Gastrocnemius medialis (tissue), 4 donors: ENCODE measurements at regions not wholly inside any gene's neighbourhood (a gene's known extent, or its start where the extent isn't known, plus 50 kb on each side); places are given as distances from the start of the nearest gene placed in this dataset.
A peak's percentile ranks its signal among the peaks of the same experiment; 100 is the strongest.

Source experiments
- ATAC-seq, 2 donors: fragments of 150-250 bp; one replicate each; pipeline ENCODE4 v1.9.1; 2016
- DNase-seq, 2 donors: peaks; one replicate each; pipeline ENCODE4 v3.0.0-alpha.2; 2019
- H3K27ac ChIP-seq, 4 donors: fragments of 200-600 bp; sonication (generic); 1 replicate in 1 of 4; 2 replicates in 3 of 4; pipeline ENCODE4 v1.5.1; 2016 to 2018; ENCODE audit warnings: mild to moderate bottlenecking in 2 of 4, moderate library complexity in 1 of 4
- H3K27me3 ChIP-seq, 3 donors: fragments of 200-600 bp; sonication (generic) in 2 of 3; 1 replicate in 1 of 3; 2 replicates in 2 of 3; pipeline versions ENCODE4 v1.5.1 to v1.6.0; 2016 to 2019; ENCODE audit warnings: mild to moderate bottlenecking in 1 of 3, moderate library complexity in 1 of 3
- H3K36me3 ChIP-seq, 2 donors: fragments of 200-600 bp; sonication (generic) in 1 of 2; one replicate each; pipeline ENCODE4 v1.5.1; 2017 to 2018
- H3K4me1 ChIP-seq, 2 donors: fragments of 200-600 bp; sonication (generic) in 1 of 2; one replicate each; pipeline ENCODE4 v1.5.1; 2016 to 2017; ENCODE audit warnings: mild to moderate bottlenecking in 2 of 2
- H3K4me3 ChIP-seq, 4 donors: fragments of 200-600 bp; sonication (generic) in 3 of 4; 1 replicate in 1 of 4; 2 replicates in 3 of 4; pipeline ENCODE4 v1.5.1; 2016 to 2019; ENCODE audit warnings: mild to moderate bottlenecking in 2 of 4
- H3K9me3 ChIP-seq, 3 donors: fragments of 200-600 bp; sonication (generic) in 2 of 3; 1 replicate in 1 of 3; 2 replicates in 2 of 3; pipeline ENCODE4 v1.5.1; 2016 to 2019
- CTCF ChIP-seq, 5 experiments: fragments of 450-650 bp in 3 of 5; fragments of 200-600 bp in 2 of 5; sonication (generic) in 2 of 5; IDR thresholded peaks in 4 of 5; conservative IDR thresholded peaks in 1 of 5; 1 replicate in 4 of 5; 2 replicates in 1 of 5; pipeline ENCODE4 v1.5.1; 2016 to 2019; ENCODE audit warnings: antibody characterized with exemption in 5 of 5, mild to moderate bottlenecking in 3 of 5, moderate library complexity in 3 of 5
- POLR2A ChIP-seq, 2 donors: fragments of 450-650 bp; IDR thresholded peaks; one replicate each; pipeline ENCODE4 v1.6.1; 2017; ENCODE audit warnings: antibody characterized with exemption in 2 of 2, mild to moderate bottlenecking in 2 of 2, moderate library complexity in 2 of 2
- in situ Hi-C, 4 donors: fragments of 200-750 bp; cut with MboI; loops; one replicate each; pipeline versions ENCODE4 v1.15.0 to v1.8.0; 2017; ENCODE audit warnings: low sequenced_read_pairs in 4 of 4
- intact Hi-C: fragments of 100-400 bp; cut with DNase I; formaldehyde crosslinking; loops from one replicate; pipeline ENCODE4 v1.15.1; 2023; ENCODE audit warnings: low total_unique reads

DNA sequence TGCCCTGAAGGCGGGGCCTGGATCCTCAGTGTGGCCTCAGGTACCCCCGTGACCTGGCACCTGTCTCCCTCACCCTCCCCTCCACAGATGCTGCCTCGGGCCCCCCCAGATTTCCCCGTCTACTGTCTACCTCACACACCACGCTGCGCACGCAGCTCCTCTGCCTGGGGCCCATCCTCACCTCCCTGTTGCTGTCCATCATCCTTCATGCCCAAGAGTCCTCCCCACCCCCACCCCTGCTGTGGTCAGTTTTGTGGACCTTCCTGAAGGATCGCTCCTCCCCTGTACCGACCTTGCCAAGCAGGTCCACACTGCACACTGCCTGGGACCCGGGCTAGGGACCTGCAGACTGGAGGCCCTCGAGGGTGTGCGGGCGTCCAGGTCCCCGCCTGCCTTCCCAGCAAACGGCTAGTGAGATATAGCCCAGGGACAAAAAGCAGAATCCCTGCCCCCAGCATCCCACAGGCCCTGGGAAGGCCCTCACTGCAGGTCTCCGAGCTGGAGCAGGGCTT is 197.4 kb upstream of the DIO3 start:
- TF ChIP-seq CTCF (IDR thresholded peaks at IDR 0.05 in 4 of 5, conservative IDR thresholded peaks at IDR 0.05 in 1 of 5) (no peak), POLR2A (IDR thresholded peaks at IDR 0.05) (no peak)
- peak overlapping the region; percentile 49 to 76 (median 71) for H3K27ac ChIP-seq
- ATAC-seq = no peak

GRCh38 chr14:101364503-101365328 is 196.6 kb upstream of the DIO3 start:
- Histone ChIP-seq H3K9me3 (no peaks in the 10 kb centered on the region), H3K27me3 (peaks cover 4 to 13% (median 7%) of the 10 kb centered on the region in 3 donors), H3K4me1 (no peaks in the 10 kb centered on the region), H3K4me3 (peak overlapping the region in 1 of 4 donors; percentile 9), H3K27ac (peak overlapping the region; percentile 49 to 76 (median 71)), H3K36me3 (no peaks in the 10 kb centered on the region)
- intact Hi-C loops (loop anchor here (10.0 kb wide), 1 partner anchor 700 kb away; no protein-coding TSS in a partner anchor), in situ Hi-C loops (no loop called here)
- no peak for TF ChIP-seq CTCF (IDR thresholded peaks at IDR 0.05 in 4 of 5, conservative IDR thresholded peaks at IDR 0.05 in 1 of 5)
- TF ChIP-seq POLR2A (IDR thresholded peaks at IDR 0.05) = no peak
- peak; percentile 77 to 85 for DNase-seq
- peak; percentile 64 to 67 for ATAC-seq

More for the DNA sequence above, 197.4 kb upstream of the DIO3 start:
- peaks cover 0 to 3% of the 10 kb centered on the region in 2 donors for H3K4me1 ChIP-seq
- no peak overlapping the region for H3K4me3 ChIP-seq
- intact Hi-C loops (loop anchor here (10.0 kb wide), 1 partner anchor 699 kb away; no protein-coding TSS in a partner anchor), in situ Hi-C loops (no loop called here)
- no peaks in the 10 kb centered on the region for H3K9me3 ChIP-seq
- DNase-seq = no peak
- no peaks in the 10 kb centered on the region for H3K36me3 ChIP-seq
- peaks cover 4 to 13% (median 7%) of the 10 kb centered on the region in 3 donors for H3K27me3 ChIP-seq

GRCh38 chr14:101365329-101366158 is 195.8 kb upstream of the DIO3 start:
- Histone ChIP-seq H3K27ac (peak overlapping the region; percentile 49 to 76 (median 71)), H3K4me3 (peak overlapping the region in 1 of 4 donors; percentile 9), H3K9me3 (no peaks in the 10 kb centered on the region), H3K4me1 (no peaks in the 10 kb centered on the region), H3K36me3 (no peaks in the 10 kb centered on the region), H3K27me3 (peaks cover 4 to 13% (median 7%) of the 10 kb centered on the region in 3 donors)
- no peak for TF ChIP-seq CTCF (IDR thresholded peaks at IDR 0.05 in 4 of 5, conservative IDR thresholded peaks at IDR 0.05 in 1 of 5)
- TF ChIP-seq POLR2A (IDR thresholded peaks at IDR 0.05) = no peak
- intact Hi-C loops (loop anchor here (10.0 kb wide), 1 partner anchor 701 kb away; no protein-coding TSS in a partner anchor), in situ Hi-C loops (no loop called here)
- DNase-seq (peak in 1 of 2 donors; percentile 50), ATAC-seq (peak in 1 of 2 donors; percentile 15)

DNA sequence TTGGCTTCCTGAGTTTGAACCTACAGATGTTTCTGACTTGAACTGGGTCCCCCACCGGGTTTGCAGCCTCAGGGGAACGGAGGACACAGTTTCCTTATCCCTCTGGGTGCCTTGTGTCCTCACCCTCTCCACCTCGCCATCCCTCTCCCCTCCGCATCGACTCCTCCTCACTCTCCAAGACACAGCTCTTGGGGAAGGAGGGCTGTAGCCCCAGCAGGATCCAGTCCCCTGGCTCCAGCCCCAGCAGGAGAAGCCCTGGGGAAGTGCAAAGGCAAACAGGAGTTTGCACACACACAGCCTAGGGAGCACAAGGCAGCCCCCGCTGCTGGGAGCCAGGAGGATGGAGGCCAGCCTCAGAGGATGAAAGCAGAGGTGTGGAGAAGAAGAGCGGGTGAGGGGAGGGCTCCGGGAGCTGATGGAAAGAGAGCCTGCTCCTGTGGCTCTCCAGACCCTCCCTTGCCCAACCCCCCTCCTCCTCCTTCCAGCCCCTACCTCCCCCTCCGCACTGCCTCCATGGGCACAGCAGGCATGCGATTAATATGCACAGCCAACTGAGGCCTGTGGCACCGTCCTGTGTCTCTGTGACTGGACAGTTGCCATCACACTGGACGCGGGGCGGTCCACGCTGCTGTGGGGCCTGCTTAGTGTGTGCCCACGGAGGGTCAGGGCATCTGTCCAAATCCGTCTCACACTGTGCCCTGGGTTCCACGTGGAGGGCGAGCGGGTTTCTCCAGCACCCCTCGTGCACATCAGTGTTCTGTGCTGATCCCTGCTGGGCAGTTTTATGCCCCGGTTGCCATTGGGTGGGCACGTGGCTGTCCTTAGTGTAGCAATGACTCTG is 193.7 kb upstream of the DIO3 start:
- no peak for TF ChIP-seq POLR2A (IDR thresholded peaks at IDR 0.05)
- TF ChIP-seq CTCF (IDR thresholded peaks at IDR 0.05 in 4 of 5, conservative IDR thresholded peaks at IDR 0.05 in 1 of 5) = no peak
- no peak for DNase-seq
- Histone ChIP-seq H3K9me3 (no peaks in the 10 kb centered on the region), H3K4me3 (no peak overlapping the region), H3K36me3 (no peaks in the 10 kb centered on the region), H3K27me3 (peaks cover 4 to 13% (median 7%) of the 10 kb centered on the region in 3 donors), H3K4me1 (no peaks in the 10 kb centered on the region), H3K27ac (no peak overlapping the region)
- ATAC-seq = no peak
- in situ Hi-C loops (no loop called here), intact Hi-C loops (loop anchor here (10.0 kb wide), 1 partner anchor 703 kb away; no protein-coding TSS in a partner anchor)
